Adipocyte (in vitro differentiated cells): ENCODE measurements at regions not wholly inside any gene's neighbourhood (a gene's known extent, or its start where the extent isn't known, plus 50 kb on each side); places are given as distances from the start of the nearest gene placed in this dataset.

Experiments used
- DNase-seq: peaks from one replicate; pipeline ENCODE4 v3.0.0-alpha.2; 2015; ENCODE audit warnings: low read depth
- H3K27me3 ChIP-seq: replicated peaks from 2 replicates; pipeline ENCODE4 v1.7.0; 2013; ENCODE audit warnings: mild to moderate bottlenecking, low read length, moderate library complexity; ENCODE audit not compliant: control insufficient read depth, insufficient read depth
- H3K36me3 ChIP-seq: 2 replicates; pipeline ENCODE4 v1.7.0; 2013; ENCODE audit warnings: low read length, mild to moderate bottlenecking, moderate library complexity; ENCODE audit not compliant: control insufficient read depth, insufficient read depth, severe bottlenecking
- H3K4me1 ChIP-seq: 2 replicates; pipeline ENCODE4 v1.7.0; 2013; ENCODE audit warnings: mild to moderate bottlenecking, low read length, moderate library complexity; ENCODE audit not compliant: control insufficient read depth, insufficient read depth
- H3K4me3 ChIP-seq: 2 replicates; pipeline ENCODE4 v1.7.0; 2013; ENCODE audit warnings: mild to moderate bottlenecking, low read length, moderate library complexity
- H3K9ac ChIP-seq: 2 replicates; pipeline ENCODE4 v1.7.0; 2013; ENCODE audit warnings: mild to moderate bottlenecking, low read length, moderate library complexity
- H3K9me3 ChIP-seq: 2 replicates; pipeline ENCODE4 v1.7.0; 2013; ENCODE audit warnings: mild to moderate bottlenecking, low read length, moderate library complexity; ENCODE audit not compliant: control insufficient read depth

- H3K4me1 ChIP-seq = no peaks in the 10 kb centered on the region
Measured at GRCh38 chr2:7584017-7584416, 666.8 kb downstream of the RNF144A start.

GRCh38 chr2:7586898-7587297 is 669.7 kb downstream of the RNF144A start:
- no peak overlapping the region for H3K4me3 ChIP-seq
- peaks cover 5% of the 10 kb centered on the region for H3K27me3 ChIP-seq
- H3K9ac ChIP-seq = no peak overlapping the region
- H3K36me3 ChIP-seq = no peaks in the 10 kb centered on the region
- H3K9me3 ChIP-seq = no peaks in the 10 kb centered on the region
- no peak for DNase-seq
- no peaks in the 10 kb centered on the region for H3K4me1 ChIP-seq

More at GRCh38 chr2:7584017-7584416, 666.8 kb downstream of the RNF144A start:
- no peaks in the 10 kb centered on the region for H3K36me3 ChIP-seq
- peaks cover under 1% of the 10 kb centered on the region for H3K9me3 ChIP-seq
- peaks cover 5% of the 10 kb centered on the region for H3K27me3 ChIP-seq
- H3K4me3 ChIP-seq = no peak overlapping the region
- H3K9ac ChIP-seq = no peak overlapping the region
- DNase-seq = no peak

- Histone ChIP-seq H3K36me3 (no peaks in the 10 kb centered on the region), H3K27me3 (peaks cover 4% of the 10 kb centered on the region), H3K4me1 (peaks cover 9% of the 10 kb centered on the region), H3K9ac (no peak overlapping the region), H3K4me3 (no peak overlapping the region), H3K9me3 (no peaks in the 10 kb centered on the region)
- DNase-seq = no peak
Measured at GRCh38 chr2:7588295-7588694, 671.1 kb downstream of the RNF144A start.

- no peaks in the 10 kb centered on the region for H3K9me3 ChIP-seq
- peaks cover 6% of the 10 kb centered on the region for H3K27me3 ChIP-seq
- no peak overlapping the region for H3K4me3 ChIP-seq
- H3K36me3 ChIP-seq = no peaks in the 10 kb centered on the region
- H3K9ac ChIP-seq = no peak overlapping the region
- H3K4me1 ChIP-seq = peaks cover 9% of the 10 kb centered on the region
- no peak for DNase-seq
Measured at GRCh38 chr2:7592618-7593140, 675.5 kb downstream of the RNF144A start.

GRCh38 chr2:7593360-7593759 is 676.1 kb downstream of the RNF144A start:
- DNase-seq = peak; percentile 54
- no peaks in the 10 kb centered on the region for H3K9me3 ChIP-seq
- H3K4me1 ChIP-seq = peaks cover 9% of the 10 kb centered on the region
- H3K9ac ChIP-seq = no peak overlapping the region
- H3K36me3 ChIP-seq = no peaks in the 10 kb centered on the region
- H3K4me3 ChIP-seq = no peak overlapping the region
- peaks cover 6% of the 10 kb centered on the region for H3K27me3 ChIP-seq

- no peak overlapping the region for H3K4me3 ChIP-seq
- no peaks in the 10 kb centered on the region for H3K9me3 ChIP-seq
- H3K36me3 ChIP-seq = no peaks in the 10 kb centered on the region
- no peak overlapping the region for H3K9ac ChIP-seq
- no peak for DNase-seq
- H3K4me1 ChIP-seq = peaks cover 9% of the 10 kb centered on the region
- H3K27me3 ChIP-seq = peaks cover 6% of the 10 kb centered on the region
Measured at GRCh38 chr2:7594211-7594610, 677.0 kb downstream of the RNF144A start.

- H3K4me3 ChIP-seq = no peak overlapping the region
Measured at GRCh38 chr2:7595206-7595605, 678.0 kb downstream of the RNF144A start.

GRCh38 chr2:7598402-7598801 is 681.2 kb downstream of the RNF144A start:
- H3K9me3 ChIP-seq = no peaks in the 10 kb centered on the region
- peaks cover 6% of the 10 kb centered on the region for H3K27me3 ChIP-seq
- H3K9ac ChIP-seq = no peak overlapping the region
- no peak for DNase-seq
- no peak overlapping the region for H3K4me3 ChIP-seq
- no peaks in the 10 kb centered on the region for H3K36me3 ChIP-seq
- H3K4me1 ChIP-seq = no peaks in the 10 kb centered on the region

More at GRCh38 chr2:7595206-7595605, 678.0 kb downstream of the RNF144A start:
- no peaks in the 10 kb centered on the region for H3K9me3 ChIP-seq
- H3K9ac ChIP-seq = no peak overlapping the region
- no peak for DNase-seq
- no peaks in the 10 kb centered on the region for H3K36me3 ChIP-seq
- H3K27me3 ChIP-seq = peaks cover 6% of the 10 kb centered on the region
- peaks cover 9% of the 10 kb centered on the region for H3K4me1 ChIP-seq

GRCh38 chr2:7599462-7600258 is 682.4 kb downstream of the RNF144A start:
- Histone ChIP-seq H3K9ac (no peak overlapping the region), H3K4me3 (no peak overlapping the region), H3K9me3 (no peaks in the 10 kb centered on the region), H3K36me3 (no peaks in the 10 kb centered on the region), H3K27me3 (peaks cover 6% of the 10 kb centered on the region), H3K4me1 (no peaks in the 10 kb centered on the region)
- DNase-seq = no peak

- peaks cover 6% of the 10 kb centered on the region for H3K27me3 ChIP-seq
- H3K9me3 ChIP-seq = no peaks in the 10 kb centered on the region
- H3K36me3 ChIP-seq = no peaks in the 10 kb centered on the region
- DNase-seq = no peak
- H3K4me3 ChIP-seq = no peak overlapping the region
- no peak overlapping the region for H3K9ac ChIP-seq
- H3K4me1 ChIP-seq = no peaks in the 10 kb centered on the region
Measured at GRCh38 chr2:7601990-7602389, 684.8 kb downstream of the RNF144A start.

- H3K4me3 ChIP-seq = no peak overlapping the region
Measured at GRCh38 chr2:7604456-7604855, 687.2 kb downstream of the RNF144A start.

More at GRCh38 chr2:7604456-7604855, 687.2 kb downstream of the RNF144A start:
- DNase-seq = peak; percentile 54
- Histone ChIP-seq H3K27me3 (no peaks in the 10 kb centered on the region), H3K36me3 (no peaks in the 10 kb centered on the region), H3K9ac (no peak overlapping the region), H3K4me1 (no peaks in the 10 kb centered on the region), H3K9me3 (no peaks in the 10 kb centered on the region)
